ENCODE measurements at regions not wholly inside any gene's neighbourhood (a gene's known extent, or its start where the extent isn't known, plus 50 kb on each side); places are given as distances from the start of the nearest gene placed in this dataset.

GRCh38 chr15:29352402-29352801 is 82.8 kb upstream of the NSMCE3 start:
- no peak overlapping the region for H3K27ac ChIP-seq
- TF ChIP-seq CTCF (conservative IDR thresholded peaks at IDR 0.05) (no peak), ZFX (IDR thresholded peaks at IDR 0.05) (no peak)

- H3K27ac ChIP-seq: no peak overlapping the region
- no peak for TF ChIP-seq ZFX (IDR thresholded peaks at IDR 0.05)
- no peak for TF ChIP-seq CTCF (conservative IDR thresholded peaks at IDR 0.05)
Measured at GRCh38 chr15:29349196-29349595, 79.6 kb upstream of the NSMCE3 start.

- no peak for TF ChIP-seq ZFX (IDR thresholded peaks at IDR 0.05)
- TF ChIP-seq CTCF (conservative IDR thresholded peaks at IDR 0.05): no peak
- no peak overlapping the region; the same call in 1 of the 2 replicates for H3K27ac ChIP-seq
Measured at GRCh38 chr15:29348336-29348914, 78.8 kb upstream of the NSMCE3 start.

GRCh38 chr15:29346998-29347397 is 77.4 kb upstream of the NSMCE3 start:
- H3K27ac ChIP-seq: no peak overlapping the region
- TF ChIP-seq CTCF (conservative IDR thresholded peaks at IDR 0.05) (no peak), ZFX (IDR thresholded peaks at IDR 0.05) (no peak)

GRCh38 chr15:29345549-29346525 is 76.2 kb upstream of the NSMCE3 start:
- TF ChIP-seq ZFX (IDR thresholded peaks at IDR 0.05) (no peak), CTCF (conservative IDR thresholded peaks at IDR 0.05) (no peak)
- H3K27ac ChIP-seq: peak overlapping the region; percentile 0; the same call in 1 of the 2 replicates

- TF ChIP-seq CTCF (conservative IDR thresholded peaks at IDR 0.05) (no peak), ZFX (IDR thresholded peaks at IDR 0.05) (no peak)
- H3K27ac ChIP-seq: no peak overlapping the region
Measured at GRCh38 chr15:29344474-29344873, 74.9 kb upstream of the NSMCE3 start.

GRCh38 chr15:29343229-29343628 is 73.6 kb upstream of the NSMCE3 start:
- no peak for TF ChIP-seq CTCF (conservative IDR thresholded peaks at IDR 0.05)
- no peak overlapping the region for H3K27ac ChIP-seq

Measured in C4-2B (cell line).